ENCODE measurements at regions not wholly inside any gene's neighbourhood (a gene's known extent, or its start where the extent isn't known, plus 50 kb on each side); places are given as distances from the start of the nearest gene placed in this dataset.

- intact Hi-C loops (cut with DNase I), result no loop called here
- H3K27ac ChIP-seq, result no peak overlapping the region
- H3K4me1 ChIP-seq, result no peaks in the 10 kb centered on the region
- no peaks in the 10 kb centered on the region for H3K27me3 ChIP-seq
- no peak overlapping the region for H3K4me3 ChIP-seq
- 94% methylated on average over 8 of the region's 8 CpGs for WGBS, 2 donors
- TF ChIP-seq EP300 (IDR thresholded peaks at IDR 0.05) (no peak), CTCF (IDR thresholded peaks at IDR 0.05) (no peak), POLR2AphosphoS5 (IDR thresholded peaks at IDR 0.05) (no peak), POLR2A (IDR thresholded peaks at IDR 0.05) (no peak)
- no peaks in the 10 kb centered on the region for H3K9me3 ChIP-seq
- no peak for DNase-seq
- no peaks in the 10 kb centered on the region for H3K36me3 ChIP-seq
Measured at GRCh38 chr2:8597559-8598225, 84.2 kb upstream of the ID2 start.

DNA sequence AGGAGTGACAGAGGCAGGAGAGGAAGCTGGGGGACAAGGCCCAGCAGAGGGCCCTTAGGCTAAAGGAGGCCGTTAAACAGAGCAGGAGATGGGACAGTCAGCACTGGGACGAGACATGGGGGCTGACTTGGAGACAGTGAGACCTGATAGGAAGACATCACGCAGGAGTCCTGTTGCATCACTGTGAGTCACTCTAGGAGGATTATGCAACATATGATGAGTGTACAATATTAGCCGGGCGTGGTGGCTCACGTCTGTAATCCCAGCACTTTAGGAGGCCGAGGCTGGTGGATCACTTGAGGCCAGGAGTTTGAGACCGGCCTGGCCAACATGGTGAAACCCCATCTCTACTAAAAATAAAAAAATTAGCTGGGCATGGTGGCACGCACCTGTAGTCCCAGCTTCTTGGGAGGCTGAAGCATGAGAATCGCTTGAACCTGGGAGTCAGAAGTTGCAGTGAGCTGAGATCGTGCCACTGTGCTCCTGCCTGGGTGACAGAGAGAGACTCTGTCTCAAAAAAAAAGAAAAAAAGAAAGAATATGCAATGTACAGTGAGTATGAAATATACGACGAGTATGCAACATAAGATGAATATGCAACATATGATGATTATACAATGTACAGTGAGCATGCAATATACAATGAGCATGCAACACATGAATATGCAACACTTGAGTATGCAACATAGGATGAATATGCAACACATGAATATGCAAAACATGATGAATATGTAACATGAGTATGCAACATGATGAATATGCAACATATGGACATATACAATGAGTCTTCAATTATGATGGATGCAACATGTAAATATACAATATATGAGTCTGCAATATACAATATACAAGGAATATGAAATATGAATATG lies 83.3 kb upstream of the ID2 start:
- H3K4me3 ChIP-seq, result no peak overlapping the region
- intact Hi-C loops (cut with DNase I), result no loop called here
- H3K4me1 ChIP-seq, result no peaks in the 10 kb centered on the region
- H3K27me3 ChIP-seq, result no peaks in the 10 kb centered on the region
- peak; percentile 77 for DNase-seq
- no peak for TF ChIP-seq CTCF (IDR thresholded peaks at IDR 0.05)
- peak in 1 of 4 donors; percentile 62 for TF ChIP-seq POLR2AphosphoS5 (IDR thresholded peaks at IDR 0.05)
- no peak overlapping the region for H3K27ac ChIP-seq
- WGBS, 2 donors, result 80 to 83% methylated on average over 13 of the region's 13 CpGs
- H3K36me3 ChIP-seq, result no peaks in the 10 kb centered on the region
- H3K9me3 ChIP-seq, result no peaks in the 10 kb centered on the region

- Histone ChIP-seq H3K27me3 (no peaks in the 10 kb centered on the region), H3K36me3 (no peaks in the 10 kb centered on the region), H3K27ac (no peak overlapping the region), H3K4me3 (no peak overlapping the region), H3K9me3 (no peaks in the 10 kb centered on the region), H3K4me1 (no peaks in the 10 kb centered on the region)
- no peak for DNase-seq
- TF ChIP-seq POLR2A (IDR thresholded peaks at IDR 0.05) (no peak), EP300 (IDR thresholded peaks at IDR 0.05) (no peak), POLR2AphosphoS5 (IDR thresholded peaks at IDR 0.05) (no peak), CTCF (IDR thresholded peaks at IDR 0.05) (no peak)
- WGBS, 2 donors, result 87 to 89% methylated on average over 24 of the region's 24 CpGs
- intact Hi-C loops (cut with DNase I), result no loop called here
Measured at GRCh38 chr2:8599421-8600242, 82.2 kb upstream of the ID2 start.

DNA sequence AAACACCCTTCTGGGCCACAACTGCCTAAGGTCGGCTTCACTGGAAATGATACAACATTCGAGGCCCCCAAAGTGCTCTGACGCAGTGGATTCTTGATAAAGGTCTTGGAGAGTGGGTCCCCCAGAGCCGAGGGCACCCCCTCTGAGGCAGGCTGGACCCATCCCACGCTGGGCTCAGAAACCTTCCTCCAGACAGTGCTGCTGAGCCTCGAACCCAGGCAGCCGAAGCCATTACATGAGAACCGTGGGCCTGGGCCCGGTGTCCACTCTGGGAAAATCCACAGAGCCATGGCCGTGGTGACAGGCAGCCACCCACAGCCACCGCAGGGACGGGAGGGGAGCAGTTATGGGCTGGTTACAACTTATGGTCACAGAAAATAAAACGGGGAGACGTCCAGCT lies 81.4 kb upstream of the ID2 start:
- no peak for DNase-seq
- no peak for TF ChIP-seq EP300 (IDR thresholded peaks at IDR 0.05)
- no peak for TF ChIP-seq POLR2AphosphoS5 (IDR thresholded peaks at IDR 0.05)
- no peak for TF ChIP-seq CTCF (IDR thresholded peaks at IDR 0.05)
- no peak for TF ChIP-seq POLR2A (IDR thresholded peaks at IDR 0.05)
- H3K4me1 ChIP-seq, result no peaks in the 10 kb centered on the region
- no peak overlapping the region for H3K4me3 ChIP-seq
- H3K27me3 ChIP-seq, result no peaks in the 10 kb centered on the region
- no peaks in the 10 kb centered on the region for H3K36me3 ChIP-seq
- WGBS, 2 donors, result 96% methylated on average over 14 of the region's 14 CpGs
- no peak overlapping the region for H3K27ac ChIP-seq
- no peaks in the 10 kb centered on the region for H3K9me3 ChIP-seq
- intact Hi-C loops (cut with DNase I), result no loop called here
